HG02571 (cell line): ENCODE measurements at regions not wholly inside any gene's neighbourhood (a gene's known extent, or its start where the extent isn't known, plus 50 kb on each side); places are given as distances from the start of the nearest gene placed in this dataset.
"Not testable (repeated sequence)": the region's sequence is repeated elsewhere in the genome, so short reads cannot be mapped to it uniquely, and the experiment has no call there.

Source experiments
- ATAC-seq: cut with Tn5 transposase; IDR thresholded peaks from one replicate; pipeline ENCODE4 v1.9.1; 2021; ENCODE audit warnings: mild to moderate bottlenecking, moderate library complexity; ENCODE audit not compliant: unreplicated experiment

DNA sequence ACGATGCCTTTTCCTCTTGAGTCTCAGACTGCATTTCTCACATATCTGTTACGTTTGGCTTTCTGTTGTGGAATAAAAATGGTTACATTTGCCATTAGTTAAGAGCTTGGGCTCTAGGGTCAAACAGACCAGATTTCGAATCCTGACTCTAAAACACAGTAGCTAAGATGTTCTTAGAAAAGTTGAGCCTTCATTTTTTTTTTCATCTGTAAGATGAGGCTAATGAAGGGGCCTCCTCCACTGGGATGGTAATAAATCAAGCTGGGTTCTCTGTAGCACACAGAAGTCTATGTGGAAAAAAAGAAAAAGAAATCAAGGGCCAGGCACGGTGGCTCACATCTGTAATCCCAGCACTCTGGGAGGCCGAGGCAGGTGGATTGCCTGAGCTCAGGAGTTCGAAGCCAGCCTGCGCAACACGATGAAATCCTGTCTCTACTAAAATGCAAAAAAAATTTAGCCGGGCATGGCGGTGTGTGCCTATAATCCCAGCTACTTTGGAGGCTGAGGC is 49.9 kb upstream of the CAPRIN1 start:
- ATAC-seq: no peak

- no peak for ATAC-seq
These were observed 52.1 kb upstream of the CAPRIN1 start for GRCh38 chr11:33999393-33999792.

- no peak for ATAC-seq
These were observed 53.8 kb upstream of the CAPRIN1 start for GRCh38 chr11:33997584-33998251.

DNA sequence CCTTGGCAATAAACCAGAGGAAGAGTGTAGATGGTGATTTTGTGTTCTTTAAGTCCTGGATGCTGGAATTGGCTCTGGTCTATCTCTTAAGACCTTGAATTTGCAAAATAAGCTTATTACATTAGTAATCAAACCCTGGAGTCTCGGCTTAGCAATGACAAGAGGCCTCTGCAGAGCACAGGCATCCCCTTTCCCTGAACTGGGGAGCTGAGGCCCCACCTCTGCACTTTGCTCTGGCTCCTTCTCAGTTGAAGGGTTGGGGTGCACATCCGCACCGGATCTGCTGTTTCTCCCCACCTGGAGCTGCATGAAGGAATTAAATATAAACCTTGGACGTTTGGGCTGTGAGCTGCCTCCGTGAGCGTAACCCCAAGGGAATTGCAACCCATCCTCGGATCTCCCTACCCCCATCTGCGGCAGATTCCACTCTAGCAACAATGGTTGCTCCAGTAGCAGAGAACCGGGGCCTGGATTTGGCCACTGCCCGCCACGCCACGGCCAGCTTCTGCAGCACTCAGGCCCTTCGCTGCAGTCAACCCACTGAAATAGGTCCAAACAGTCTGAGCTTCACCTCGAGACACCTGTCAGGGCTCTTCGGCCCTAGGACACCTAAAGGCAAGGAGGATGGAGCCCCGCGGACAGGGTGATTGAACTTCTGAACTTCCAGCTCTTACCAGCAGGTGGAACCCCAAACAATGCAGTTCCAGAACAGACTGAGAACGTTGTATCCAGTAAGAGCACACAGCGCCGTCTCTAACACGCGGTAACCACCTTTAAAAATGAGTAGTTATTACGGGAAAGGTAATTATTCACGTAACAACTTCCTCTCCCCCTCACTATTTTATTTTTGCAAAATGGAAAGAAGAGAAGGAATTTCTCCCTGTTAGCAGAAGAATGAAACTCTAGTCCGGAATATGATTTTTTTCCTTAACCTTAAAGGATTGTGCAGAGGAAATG is 54.8 kb upstream of the CAPRIN1 start:
- ATAC-seq: peak; percentile 68

DNA sequence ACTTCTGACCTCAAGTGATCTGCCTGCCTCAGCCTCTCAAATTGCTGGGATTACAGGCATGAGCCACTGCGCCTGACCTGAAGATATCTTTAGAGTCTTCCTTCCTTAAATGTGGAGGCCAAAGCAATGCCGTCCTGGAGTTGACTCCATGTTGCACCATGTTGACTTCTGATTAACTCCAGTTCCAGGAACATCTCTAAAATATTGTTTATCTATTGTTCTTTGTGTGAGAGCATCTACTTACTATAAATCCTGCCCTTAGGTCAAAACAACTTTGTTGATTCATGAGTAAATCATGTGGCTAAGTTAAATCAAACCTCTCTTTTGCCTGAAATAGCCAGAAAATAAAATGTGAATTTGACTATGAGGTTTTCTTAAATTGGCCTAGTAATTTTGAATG is 56.6 kb upstream of the CAPRIN1 start:
- no peak for ATAC-seq

DNA sequence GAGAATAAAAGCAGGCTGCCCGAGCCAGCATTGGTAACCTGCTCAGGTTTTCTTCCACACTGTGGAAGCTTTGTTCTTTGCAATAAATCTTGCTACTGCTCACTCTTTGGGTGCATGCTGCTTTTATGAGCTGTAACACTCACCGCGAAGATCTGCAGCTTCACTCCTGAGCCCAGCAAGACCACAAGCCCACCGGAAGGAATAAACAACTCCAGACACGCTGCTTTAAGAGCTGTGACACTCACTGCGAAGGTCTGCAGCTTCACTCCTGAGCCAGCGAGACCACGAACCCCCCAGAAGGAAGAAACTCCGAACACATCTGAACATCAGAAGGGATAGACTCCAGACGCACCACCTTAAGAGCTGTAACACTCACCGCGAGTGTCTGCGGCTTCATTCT is 60.4 kb upstream of the CAPRIN1 start:
- not testable (repeated sequence) for ATAC-seq

DNA sequence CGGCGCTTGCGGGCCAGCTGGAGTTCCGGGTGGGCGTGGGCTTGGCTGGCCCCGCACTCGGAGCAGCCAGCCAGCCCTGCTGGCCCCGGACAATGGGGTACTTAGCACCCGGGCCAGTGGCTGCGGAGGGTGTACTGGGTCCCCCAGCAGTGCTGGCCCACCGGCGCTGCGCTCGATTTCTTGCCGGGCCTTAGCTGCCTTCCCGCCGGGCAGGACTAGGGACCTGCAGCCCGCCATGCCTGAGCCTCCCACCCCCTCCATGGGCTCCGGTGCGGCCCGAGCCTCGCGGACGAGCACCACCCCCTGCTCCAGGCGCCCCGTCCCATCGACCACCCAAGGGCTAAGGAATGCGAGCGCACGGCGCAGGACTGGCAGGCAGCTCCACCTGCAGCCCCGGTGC is 61.4 kb upstream of the CAPRIN1 start:
- ATAC-seq: not testable (repeated sequence)

- ATAC-seq: no peak
These were observed 62.1 kb upstream of the CAPRIN1 start for GRCh38 chr11:33989461-33989860.

DNA sequence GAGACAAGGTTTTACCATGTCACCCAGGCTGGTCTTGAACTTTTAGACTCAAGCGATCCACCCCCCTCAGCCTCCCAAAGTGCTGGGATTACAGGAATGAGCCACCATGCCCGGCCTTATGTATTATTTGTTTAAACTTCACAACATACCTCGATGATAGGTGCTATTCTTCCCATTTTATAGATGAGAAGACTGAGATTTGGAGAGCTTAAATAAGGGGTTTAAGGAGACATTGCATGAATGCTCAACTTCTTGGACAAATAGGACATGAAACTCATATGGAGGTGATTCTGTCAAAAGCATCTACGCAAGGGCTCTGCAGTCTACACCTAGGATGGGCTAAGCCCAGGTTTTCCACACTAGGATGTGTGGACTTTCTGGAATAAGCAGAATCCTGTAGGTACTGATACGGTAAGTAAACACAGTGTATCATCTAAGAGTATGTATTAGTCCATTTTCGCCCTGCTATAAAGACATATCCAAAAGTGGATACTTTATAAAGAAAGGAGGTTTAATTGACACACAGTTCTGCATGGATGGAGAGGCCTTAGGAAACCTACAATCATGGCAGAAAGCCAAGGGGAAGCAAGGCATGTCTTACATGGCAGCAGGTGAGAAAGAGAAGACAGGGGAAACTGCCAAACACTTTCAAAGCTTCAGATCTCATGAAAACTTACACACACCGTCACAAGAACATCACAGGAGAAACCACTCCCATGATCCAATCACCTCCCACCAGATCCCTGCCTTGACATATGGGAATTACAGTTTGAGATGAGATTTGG is 62.8 kb upstream of the CAPRIN1 start:
- ATAC-seq: no peak

DNA sequence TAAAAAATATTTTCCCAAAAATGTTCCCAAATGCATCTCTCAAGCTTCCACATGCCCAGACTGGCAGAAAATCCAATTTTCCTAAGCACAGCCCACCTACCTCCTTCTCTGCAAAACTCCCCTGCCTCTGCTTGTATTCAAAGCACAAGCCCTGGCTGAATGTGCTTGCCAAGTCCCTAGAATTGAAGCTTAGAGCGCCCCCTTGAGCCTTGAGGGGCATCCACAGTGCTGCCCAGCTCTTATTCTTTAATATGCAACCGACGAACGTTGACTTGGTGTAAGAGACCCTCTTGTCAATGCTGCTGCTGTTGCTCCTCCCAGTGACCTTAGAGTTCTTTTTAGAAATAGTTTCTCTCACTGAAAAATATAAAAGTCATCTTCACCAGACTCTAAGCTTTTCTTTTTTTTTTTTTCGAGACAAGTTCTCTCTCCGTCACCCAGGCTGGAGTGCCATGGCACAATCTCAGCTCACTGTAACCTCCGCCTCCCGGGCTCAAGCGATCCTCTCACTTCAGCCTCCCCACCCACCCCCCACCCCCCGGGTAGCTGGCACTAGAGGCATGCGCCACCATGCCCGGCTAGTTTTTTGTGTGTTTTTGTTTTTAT is 63.5 kb upstream of the CAPRIN1 start:
- ATAC-seq: no peak

- ATAC-seq: no peak
These were observed 64.0 kb upstream of the CAPRIN1 start for GRCh38 chr11:33987545-33987944.

DNA sequence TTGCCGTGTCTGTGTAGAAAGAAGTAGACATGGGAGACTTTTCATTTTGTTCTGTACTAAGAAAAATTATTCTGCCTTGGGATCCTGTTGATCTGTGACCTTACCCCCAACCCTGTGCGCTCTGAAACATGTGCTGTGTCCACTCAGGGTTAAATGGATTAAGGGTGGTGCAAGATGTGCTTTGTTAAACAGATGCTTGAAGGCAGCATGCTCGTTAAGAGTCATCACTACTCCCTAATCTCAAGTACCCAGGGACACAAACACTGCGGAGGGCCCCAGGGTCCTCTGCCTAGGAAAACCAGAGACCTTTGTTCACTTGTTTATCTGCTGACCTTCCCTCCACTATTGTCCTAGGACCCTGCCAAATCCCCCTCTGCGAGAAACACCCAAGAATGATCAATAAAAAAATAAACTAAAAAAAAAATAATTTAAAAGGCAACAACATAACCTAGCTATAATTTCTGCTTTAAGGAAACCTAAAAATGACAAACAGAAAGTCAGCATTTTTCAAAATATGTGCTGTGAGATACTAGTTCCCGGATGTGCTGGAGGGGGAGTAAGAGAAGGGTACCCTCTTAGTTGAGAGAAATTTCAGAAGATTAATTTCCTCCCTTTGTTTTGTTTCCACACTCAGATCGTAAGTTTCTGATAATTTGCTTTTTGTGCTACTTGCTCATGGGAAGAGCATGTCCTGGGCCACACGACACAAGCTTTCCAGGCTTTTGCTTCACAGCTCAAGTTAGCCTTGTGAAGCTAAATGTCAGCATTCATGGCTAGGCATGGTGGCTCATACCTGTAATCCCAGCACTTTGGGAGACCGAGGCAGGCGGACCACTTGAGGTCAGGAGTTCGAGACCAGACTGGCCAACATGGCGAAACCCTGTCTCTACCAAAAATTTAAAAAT is 64.7 kb upstream of the CAPRIN1 start:
- ATAC-seq: not testable (repeated sequence)

DNA sequence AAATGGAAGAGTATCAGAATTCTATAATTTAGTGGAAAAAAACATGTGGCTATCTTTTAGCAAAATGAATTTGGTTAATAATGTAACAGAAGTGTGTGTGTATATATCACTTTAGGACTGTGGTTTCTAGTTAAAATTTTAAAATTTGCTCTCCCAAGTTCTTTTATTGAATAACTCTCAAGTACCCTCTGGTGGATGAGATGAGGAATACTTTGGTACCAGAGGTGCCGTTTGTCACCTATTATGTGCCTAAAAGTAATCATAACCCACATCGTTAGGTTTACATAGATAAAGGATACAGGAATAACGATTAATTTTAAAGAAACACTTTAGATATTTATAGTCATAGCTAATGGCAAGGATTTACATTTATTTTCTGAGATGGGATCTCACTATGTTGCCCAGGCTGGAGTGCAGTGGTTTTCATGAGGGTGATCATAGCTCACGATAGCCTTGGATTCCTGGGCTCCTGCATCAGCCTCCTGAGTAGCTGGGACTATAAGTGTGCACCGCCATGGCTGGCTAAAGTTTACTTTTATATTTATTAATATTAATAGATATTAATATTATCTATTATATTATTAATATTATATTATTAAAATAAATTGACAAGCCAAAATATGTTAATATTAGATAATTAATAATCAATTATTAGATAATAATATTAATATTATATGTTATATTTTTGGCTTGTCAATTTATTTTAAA is 66.7 kb upstream of the CAPRIN1 start:
- ATAC-seq: no peak

DNA sequence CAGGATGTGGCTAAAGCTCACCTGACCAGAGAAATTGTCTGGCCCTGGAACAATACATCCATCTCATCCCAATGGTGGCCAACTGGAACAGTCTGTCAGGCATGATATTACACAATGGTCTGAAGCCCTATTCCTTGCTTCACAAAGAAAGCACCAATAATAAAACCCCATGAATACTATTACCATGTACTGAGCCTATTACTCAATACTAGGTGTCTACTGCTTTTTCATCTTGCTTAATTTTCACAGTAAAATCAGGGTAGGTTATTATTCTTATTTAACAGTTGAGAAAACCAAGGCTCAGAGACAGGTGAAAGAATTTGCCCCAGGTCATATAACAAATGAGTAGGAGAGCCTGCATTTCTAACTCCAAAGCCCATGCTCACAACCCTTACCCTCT is 68.9 kb upstream of the CAPRIN1 start:
- ATAC-seq: no peak

DNA sequence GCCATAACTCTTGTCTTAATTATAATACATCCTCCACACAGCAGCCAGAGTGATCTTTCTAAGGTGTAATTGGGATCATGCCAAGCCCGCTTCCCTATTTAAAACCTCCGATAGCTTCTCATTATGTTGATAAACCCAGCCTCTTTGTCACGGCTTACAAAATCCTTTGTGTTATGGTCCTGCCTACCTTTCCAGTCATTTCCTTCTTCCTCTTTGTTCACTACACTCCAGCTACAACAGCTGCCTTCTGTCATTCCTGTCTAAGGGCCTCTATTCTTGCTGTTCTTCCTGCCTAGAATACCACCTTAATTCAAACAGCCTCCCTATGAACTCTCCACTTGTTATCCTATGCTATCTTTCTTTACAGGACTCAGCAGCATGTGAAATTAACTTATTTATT is 70.6 kb upstream of the CAPRIN1 start:
- ATAC-seq: no peak

DNA sequence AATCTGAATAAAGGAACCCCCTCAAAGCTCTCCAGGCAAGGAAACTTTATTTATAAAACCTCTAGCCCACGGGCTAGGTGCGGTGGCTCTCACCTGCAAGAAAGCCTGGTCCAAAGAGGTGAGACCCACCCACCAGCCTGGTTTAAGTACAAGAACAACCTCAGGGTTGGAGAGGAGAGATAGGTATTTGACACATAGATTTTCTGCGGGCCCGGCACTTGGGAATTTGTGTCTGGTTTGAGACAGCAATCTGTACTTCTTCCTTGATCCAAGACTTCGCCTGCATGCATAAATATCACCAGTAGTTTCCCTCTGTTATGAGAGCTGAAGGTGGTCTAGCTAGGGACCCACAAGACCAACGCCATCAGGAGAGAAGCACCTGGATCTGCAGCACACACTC is 73.2 kb upstream of the CAPRIN1 start:
- no peak for ATAC-seq

DNA sequence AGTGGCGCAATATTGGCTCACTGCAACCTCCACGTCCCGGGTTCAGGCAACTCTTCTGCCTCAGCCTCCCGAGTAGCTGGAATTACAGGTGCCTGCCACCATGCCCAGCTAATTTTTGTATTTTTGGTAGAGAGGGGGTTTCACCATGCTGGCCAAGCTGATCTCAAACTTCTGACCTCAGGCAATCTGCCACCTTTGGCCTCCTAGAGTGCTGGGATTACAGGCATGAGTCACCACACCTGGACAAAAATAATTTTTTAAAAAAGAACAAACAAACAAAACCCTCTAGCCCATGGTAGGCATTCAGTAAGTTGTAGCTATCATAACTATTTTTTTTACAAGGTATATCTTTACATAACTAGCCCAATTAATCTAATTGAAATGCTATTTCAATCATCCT is 73.9 kb upstream of the CAPRIN1 start:
- ATAC-seq: no peak

DNA sequence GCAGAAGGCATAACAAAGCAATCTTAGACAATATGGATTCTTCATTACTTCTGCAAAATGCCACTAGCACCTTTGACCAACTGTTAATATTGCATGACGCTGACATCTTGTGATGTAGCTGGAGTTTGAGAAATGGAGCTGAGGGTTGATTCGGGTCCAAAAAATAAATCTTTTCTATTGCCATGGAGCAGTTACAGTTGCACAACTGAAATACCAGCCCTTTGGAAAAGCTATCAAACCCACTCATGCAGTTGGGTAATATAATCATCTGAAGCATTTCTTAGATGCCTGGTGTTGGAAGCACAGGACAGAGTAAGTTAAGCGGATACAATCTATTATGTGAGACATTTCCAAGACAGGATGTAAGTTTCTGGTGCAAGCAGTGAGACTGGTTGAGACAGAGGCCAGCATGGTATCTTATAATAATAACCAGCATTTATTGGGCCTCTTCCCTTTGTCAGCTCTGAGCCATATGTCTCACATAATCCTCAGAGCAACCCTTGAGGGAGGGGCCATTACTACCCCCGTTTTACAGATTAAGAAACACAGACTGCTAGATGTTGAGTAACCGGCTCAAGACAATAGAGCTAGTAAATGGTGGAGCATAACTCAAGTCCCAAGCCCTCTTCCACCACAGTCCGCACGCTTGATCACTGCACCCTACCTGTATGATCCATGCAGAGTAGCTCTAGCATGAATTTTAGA is 74.9 kb upstream of the CAPRIN1 start:
- ATAC-seq: no peak

- ATAC-seq: no peak
These were observed 76.7 kb upstream of the CAPRIN1 start for GRCh38 chr11:33974804-33975203.
